Mucosa of gallbladder (tissue), 1 donor: ENCODE measurements at regions not wholly inside any gene's neighbourhood (a gene's known extent, or its start where the extent isn't known, plus 50 kb on each side); places are given as distances from the start of the nearest gene placed in this dataset.

ENCODE experiments used
- DNase-seq: peaks from one replicate; pipeline ENCODE4 v3.0.0-alpha.2; 2020; ENCODE audit warnings: low spot score
- donor health status: DM: no; HTN: no; CAD: no.

GRCh38 chr2:122174061-122174460 is 418.6 kb downstream of the TSN start:
- DNase-seq: no peak

DNA sequence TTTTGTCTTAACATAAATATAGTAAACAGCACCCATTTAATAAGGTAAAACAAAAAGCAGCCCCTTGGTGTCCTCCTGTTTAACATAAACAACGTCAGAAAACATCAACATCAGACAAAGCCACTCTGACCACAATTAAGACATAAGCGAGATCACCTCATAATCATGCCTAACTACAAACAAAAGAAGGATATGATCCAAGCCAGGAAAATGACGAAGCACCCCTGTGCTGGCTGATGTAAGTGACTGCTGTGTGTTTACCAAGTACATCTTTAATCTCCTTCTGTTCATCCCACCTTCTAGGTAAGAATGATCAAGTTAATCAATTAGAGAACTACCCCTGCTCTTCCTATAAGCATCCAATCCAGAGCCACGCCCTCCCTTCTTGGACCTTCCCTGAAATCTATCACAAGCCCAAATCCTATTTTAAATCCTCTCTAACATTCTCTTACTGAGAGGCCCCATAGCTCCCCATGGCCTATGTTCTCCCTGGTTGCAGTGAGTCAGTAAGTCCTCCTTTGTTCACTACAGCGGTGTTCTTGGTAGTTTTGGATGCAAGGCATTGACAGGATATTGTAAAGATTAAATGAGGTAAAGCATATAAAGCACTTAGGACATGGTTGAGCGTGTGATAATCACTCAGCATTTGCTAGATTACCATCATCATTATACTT is 424.2 kb downstream of the TSN start:
- DNase-seq: no peak

GRCh38 chr2:122180972-122181371 is 425.5 kb downstream of the TSN start:
- no peak for DNase-seq

- no peak for DNase-seq
These were observed 427.3 kb downstream of the TSN start for GRCh38 chr2:122182616-122183355.

DNA sequence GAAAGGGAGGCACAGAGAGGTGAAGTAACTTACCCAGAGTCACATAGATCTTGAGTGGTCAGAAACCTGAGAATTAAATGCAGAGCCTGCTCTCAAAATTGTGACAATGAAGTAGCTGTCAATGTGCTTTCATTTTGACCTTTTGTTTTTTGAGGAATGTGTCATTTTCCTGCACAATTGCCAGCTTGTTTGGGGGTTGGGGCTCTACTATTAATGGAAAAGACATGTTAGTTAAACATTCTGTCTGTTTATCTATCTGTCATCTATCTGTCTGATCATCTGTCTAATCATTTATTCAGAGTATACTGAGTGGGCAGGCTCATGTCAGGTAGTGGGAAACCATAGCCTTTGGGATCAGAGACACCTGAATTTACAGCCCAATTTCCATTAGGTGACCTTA is 428.4 kb downstream of the TSN start:
- DNase-seq: no peak

DNA sequence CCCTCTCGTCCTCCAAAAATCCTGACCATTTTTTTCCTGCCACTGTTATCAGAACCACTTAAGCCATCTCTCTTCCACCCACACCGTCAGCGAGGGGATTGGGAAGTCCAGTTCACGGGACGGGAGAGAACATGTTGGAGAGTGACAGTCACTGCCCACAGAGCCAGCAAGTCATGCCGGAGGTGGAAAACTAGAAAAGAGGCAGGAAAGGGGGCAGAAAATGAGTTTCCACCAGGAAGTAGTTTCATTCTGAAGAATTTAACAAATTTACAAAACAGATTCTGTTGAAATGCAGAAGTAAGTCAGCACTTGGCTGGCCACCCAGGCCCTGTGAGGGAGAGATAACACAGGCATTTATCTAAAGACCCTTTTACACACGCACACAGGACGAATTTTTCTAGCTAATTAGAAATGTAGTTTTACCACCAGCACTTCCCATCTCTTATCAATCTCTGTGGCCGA is 431.3 kb downstream of the TSN start:
- no peak for DNase-seq

DNA sequence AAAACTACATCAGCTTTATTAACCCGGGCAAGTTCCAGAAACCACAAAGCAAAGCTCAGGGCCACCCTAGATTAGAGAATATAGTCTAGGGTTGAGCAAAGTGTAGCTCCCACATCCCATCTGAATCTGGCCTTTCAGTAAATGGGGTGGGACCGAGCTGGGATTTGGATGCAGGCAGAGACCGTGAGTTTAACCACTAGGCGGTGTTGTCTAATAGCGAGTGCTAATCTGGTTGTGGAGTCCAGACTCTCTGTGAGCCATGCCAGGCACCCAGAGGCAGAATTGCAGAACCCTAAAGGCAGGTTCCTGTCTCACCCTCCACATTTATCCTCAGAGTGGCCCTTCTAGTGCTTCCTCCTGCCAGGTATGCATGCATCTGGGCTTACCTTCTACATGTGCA is 435.9 kb downstream of the TSN start:
- DNase-seq: peak; percentile 45

- no peak for DNase-seq
These were observed 438.2 kb downstream of the TSN start for GRCh38 chr2:122193622-122194021.

GRCh38 chr2:122194546-122194945 is 439.1 kb downstream of the TSN start:
- DNase-seq: no peak

- no peak for DNase-seq
These were observed 448.1 kb downstream of the TSN start for GRCh38 chr2:122203523-122203922.

- DNase-seq: no peak
These were observed 450.2 kb downstream of the TSN start for GRCh38 chr2:122205641-122206040.

DNA sequence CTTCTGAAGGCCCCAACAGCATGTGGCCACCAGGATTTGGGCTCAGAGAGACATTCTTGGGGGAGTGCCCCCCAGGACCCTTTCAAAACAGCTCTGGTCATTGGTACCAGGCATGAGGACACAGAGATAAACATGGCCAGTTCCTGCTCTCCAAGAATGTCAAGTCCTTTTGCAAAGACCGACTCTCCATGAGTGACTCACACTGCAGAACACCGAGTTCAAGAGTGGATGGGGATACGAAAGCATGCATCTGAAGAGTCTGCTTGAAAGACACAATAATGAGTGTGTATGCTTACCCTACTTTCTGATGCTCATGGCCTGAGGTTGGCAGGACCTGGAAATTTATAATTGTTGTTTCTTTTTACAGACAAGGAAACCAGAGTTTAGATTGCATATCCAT is 450.6 kb downstream of the TSN start:
- no peak for DNase-seq

DNA sequence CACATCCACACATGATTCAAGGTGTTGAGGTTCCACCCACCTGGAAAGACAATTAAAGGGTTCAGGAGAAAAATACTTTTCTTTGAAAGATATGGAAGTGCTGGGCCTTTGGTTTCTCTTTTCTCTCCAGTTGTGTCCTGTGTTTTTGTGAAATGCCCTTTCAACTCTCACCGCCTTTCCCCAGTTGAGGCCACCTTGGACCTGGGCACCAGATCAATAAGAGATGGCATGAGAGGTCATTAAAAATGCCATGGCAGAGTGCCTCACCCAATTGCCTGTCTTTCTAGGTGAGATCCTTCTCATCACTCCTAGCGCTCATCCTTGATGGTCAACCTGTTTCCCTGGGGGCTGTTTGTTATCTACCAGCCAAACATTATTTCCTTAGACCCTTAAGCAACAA is 453.9 kb downstream of the TSN start:
- no peak for DNase-seq

DNA sequence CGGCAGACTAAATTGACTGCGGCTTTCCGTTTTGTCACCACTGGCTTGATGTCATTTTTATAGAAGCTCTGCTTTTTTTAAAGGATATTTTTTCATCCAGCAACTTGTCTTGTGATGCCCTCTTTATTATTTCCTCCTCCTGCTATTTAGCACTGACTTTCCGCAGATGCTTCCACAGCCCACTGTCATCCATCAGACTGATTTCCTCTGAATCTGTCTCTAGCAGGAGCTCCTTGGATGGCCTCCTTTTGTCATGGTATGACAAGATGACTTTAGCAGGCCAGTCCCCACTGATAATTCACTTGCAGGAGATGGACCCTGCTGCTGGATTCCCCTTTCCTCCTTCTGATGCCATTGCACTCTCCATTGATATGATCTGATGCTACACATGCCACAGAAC is 454.6 kb downstream of the TSN start:
- no peak for DNase-seq

- no peak for DNase-seq
These were observed 455.7 kb downstream of the TSN start for GRCh38 chr2:122210898-122211856.

DNA sequence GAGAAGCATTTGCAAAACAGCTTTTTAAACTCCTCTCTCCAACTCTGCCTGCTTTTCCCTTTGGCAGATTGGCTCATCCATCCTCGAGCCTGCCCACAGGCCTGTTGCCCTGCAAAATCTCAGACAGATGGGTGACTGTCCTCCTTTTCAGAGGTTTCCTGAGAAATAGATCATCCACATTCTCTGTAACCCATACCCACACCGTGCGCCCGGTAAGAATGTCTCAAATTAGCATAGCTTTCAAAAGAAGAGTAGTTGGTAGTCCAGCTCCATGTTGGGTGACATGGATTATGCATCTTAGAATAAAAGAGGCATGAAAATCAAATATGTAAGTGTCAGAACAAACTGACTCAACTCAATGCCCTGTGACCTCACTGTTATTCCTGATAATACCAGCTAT is 457.9 kb downstream of the TSN start:
- no peak for DNase-seq

- DNase-seq: no peak
These were observed 460.6 kb downstream of the TSN start for GRCh38 chr2:122216071-122216470.

DNA sequence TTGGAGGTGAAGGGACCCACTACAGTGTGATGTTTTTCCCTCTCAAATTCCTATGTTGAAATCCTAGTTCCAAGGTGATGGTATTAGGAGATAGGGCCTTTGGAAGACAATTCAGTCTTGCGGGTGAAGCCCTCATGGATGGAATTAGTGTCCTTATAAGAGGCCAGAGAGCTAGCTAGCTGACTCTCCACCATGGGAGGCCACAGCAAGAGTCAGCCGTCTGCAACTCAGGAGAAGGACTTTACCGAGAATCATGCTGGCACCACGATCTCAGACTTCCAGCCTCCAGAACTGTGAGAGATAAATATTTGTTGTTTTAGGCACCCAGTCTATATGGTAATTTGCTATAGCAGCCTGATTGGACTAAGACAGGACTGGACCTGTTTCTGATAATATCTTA is 461.4 kb downstream of the TSN start:
- no peak for DNase-seq

DNA sequence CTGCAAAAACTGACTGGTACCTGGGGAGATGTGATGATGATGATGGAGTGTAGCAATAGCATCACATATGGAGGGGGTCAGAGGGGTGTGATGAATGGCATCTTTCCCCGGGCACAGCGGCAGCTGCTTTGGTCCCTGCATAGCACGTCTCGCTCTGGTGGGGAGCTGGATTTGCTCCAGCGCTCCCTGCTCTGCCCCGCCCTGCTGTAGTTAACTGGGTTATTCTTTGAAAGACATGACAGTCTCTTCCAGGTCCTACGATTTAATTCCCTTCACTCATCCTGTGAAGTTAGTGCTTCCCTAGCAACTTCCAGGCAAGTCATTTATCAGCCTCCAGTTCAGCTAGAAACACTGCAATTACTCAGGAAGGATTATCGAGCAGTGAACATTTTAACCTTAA is 463.1 kb downstream of the TSN start:
- DNase-seq: no peak

- DNase-seq: no peak
These were observed 464.1 kb downstream of the TSN start for GRCh38 chr2:122219504-122219903.

- no peak for DNase-seq
These were observed 466.2 kb downstream of the TSN start for GRCh38 chr2:122221665-122222064.

- no peak for DNase-seq
These were observed 475.8 kb downstream of the TSN start for GRCh38 chr2:122231296-122231695.
